ENCODE measurements at regions not wholly inside any gene's neighbourhood (a gene's known extent, or its start where the extent isn't known, plus 50 kb on each side); places are given as distances from the start of the nearest gene placed in this dataset.
A peak's percentile ranks its signal among the peaks of the same experiment; 100 is the strongest.

- H3K4me3 ChIP-seq (ENCODE audit: low read depth, low read length), result no peak overlapping the region
- TF ChIP-seq CTCF (IDR thresholded peaks at IDR 0.05; ENCODE audit: low read depth, low read length, missing control alignments), result no peak
- DNase-seq (ENCODE audit: low read depth), result no peak
- in situ Hi-C loops (cut with HindIII; ENCODE audit: low sequenced_read_pairs), result loop anchor here (5.0 kb wide), 1 partner anchor 114 kb away; no protein-coding TSS in a partner anchor
Observed at GRCh38 chr1:181150842-181151241, 62.3 kb downstream of the IER5 start.

GRCh38 chr1:181151378-181152326 is 63.2 kb downstream of the IER5 start:
- no peak for DNase-seq (ENCODE audit: low read depth)
- no peak for TF ChIP-seq CTCF (IDR thresholded peaks at IDR 0.05; ENCODE audit: low read depth, low read length, missing control alignments)
- in situ Hi-C loops (cut with HindIII; ENCODE audit: low sequenced_read_pairs), result loop anchor here (5.0 kb wide), 1 partner anchor 114 kb away; no protein-coding TSS in a partner anchor

GRCh38 chr1:181152892-181153633 is 64.6 kb downstream of the IER5 start:
- TF ChIP-seq CTCF (IDR thresholded peaks at IDR 0.05; ENCODE audit: low read depth, low read length, missing control alignments), result peak; percentile 36
- H3K4me3 ChIP-seq (ENCODE audit: low read depth, low read length), result no peak overlapping the region
- DNase-seq (ENCODE audit: low read depth), result peak; percentile 52
- in situ Hi-C loops (cut with HindIII; ENCODE audit: low sequenced_read_pairs), result loop anchor here (5.0 kb wide), 1 partner anchor 116 kb away; no protein-coding TSS in a partner anchor

More at GRCh38 chr1:181151378-181152326, 63.2 kb downstream of the IER5 start:
- H3K4me3 ChIP-seq (ENCODE audit: low read depth, low read length), result no peak overlapping the region

- TF ChIP-seq CTCF (IDR thresholded peaks at IDR 0.05; ENCODE audit: low read depth, low read length, missing control alignments), result no peak
- in situ Hi-C loops (cut with HindIII; ENCODE audit: low sequenced_read_pairs), result loop anchor here (5.0 kb wide), 1 partner anchor 116 kb away; no protein-coding TSS in a partner anchor
- no peak overlapping the region for H3K4me3 ChIP-seq (ENCODE audit: low read depth, low read length)
- no peak for DNase-seq (ENCODE audit: low read depth)
Observed at GRCh38 chr1:181153634-181153961, 65.1 kb downstream of the IER5 start.

GRCh38 chr1:181155339-181155738 is 66.8 kb downstream of the IER5 start:
- no peak for TF ChIP-seq CTCF (IDR thresholded peaks at IDR 0.05; ENCODE audit: low read depth, low read length, missing control alignments)
- no peak overlapping the region for H3K4me3 ChIP-seq (ENCODE audit: low read depth, low read length)
- no peak for DNase-seq (ENCODE audit: low read depth)
- in situ Hi-C loops (cut with HindIII; ENCODE audit: low sequenced_read_pairs), result no loop called here

- no peak for DNase-seq (ENCODE audit: low read depth)
- in situ Hi-C loops (cut with HindIII; ENCODE audit: low sequenced_read_pairs), result loop anchor here (5.0 to 10.0 kb wide), 2 partner anchors 67 to 655 kb away; partner anchors contain the start of gene ACBD6
- no peak overlapping the region for H3K4me3 ChIP-seq (ENCODE audit: low read depth, low read length)
- TF ChIP-seq CTCF (IDR thresholded peaks at IDR 0.05; ENCODE audit: low read depth, low read length, missing control alignments), result no peak
Observed at GRCh38 chr1:181159451-181160140, 71.1 kb downstream of the IER5 start.
